ENCODE measurements at regions not wholly inside any gene's neighbourhood (a gene's known extent, or its start where the extent isn't known, plus 50 kb on each side); places are given as distances from the start of the nearest gene placed in this dataset.

DNA sequence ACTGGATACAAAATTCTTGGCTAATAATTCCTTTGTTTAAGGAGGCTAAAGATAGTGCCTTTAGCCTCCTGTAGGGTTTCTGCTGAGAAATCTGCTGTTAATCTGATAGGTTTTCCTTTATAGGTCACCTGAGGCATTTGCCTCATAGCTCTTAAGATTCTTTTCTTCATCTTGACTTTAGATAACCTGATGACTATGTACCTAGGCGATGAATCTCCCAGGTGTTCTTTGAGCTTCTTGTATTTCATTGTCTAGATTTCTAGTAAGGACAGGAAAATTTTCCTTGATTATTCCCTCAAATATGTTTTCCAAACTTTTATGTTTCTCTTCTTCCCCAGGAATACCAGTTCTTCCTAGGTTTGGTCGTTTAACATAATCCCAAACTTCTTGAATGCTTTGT, 479.4 kb upstream of the MAN1A1 start:
- H2BK15ac ChIP-seq (ENCODE audit: low read length) = no peak overlapping the region
- WGBS, 2 experiments (ENCODE audit: extremely low coverage in 1 of 2, insufficient coverage in 1 of 2, insufficient read length in 1 of 2, insufficient replicate concordance in 2 of 2, low coverage in 1 of 2, low lambda C conversion rate in 2 of 2, missing lambda C conversion rate in 1 of 2) = 86% methylated on average over 2 of the region's 2 CpGs; no CpG with 5 or more reads in 1 of the 2 experiments
- TF ChIP-seq, protein P1, sequence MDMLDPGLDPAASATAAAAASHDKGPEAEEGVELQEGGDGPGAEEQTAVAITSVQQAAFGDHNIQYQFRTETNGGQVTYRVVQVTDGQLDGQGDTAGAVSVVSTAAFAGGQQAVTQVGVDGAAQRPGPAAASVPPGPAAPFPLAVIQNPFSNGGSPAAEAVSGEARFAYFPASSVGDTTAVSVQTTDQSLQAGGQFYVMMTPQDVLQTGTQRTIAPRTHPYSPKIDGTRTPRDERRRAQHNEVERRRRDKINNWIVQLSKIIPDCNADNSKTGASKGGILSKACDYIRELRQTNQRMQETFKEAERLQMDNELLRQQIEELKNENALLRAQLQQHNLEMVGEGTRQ (IDR thresholded peaks at IDR 0.05; ENCODE audit: low read length) = no peak
- TF ChIP-seq CBX8 (IDR thresholded peaks at IDR 0.05; ENCODE audit: borderline replicate concordance, low read depth, low read length) = no peak
- no peak for TF ChIP-seq SP4 (IDR thresholded peaks at IDR 0.05; ENCODE audit: low read length)
- TF ChIP-seq SP1 (IDR thresholded peaks at IDR 0.05; ENCODE audit: low read depth, low read length) = no peak
- TF ChIP-seq SIX5 (IDR thresholded peaks at IDR 0.05; ENCODE audit: low read depth, low read length) = no peak
- no peak for TF ChIP-seq KDM5A (IDR thresholded peaks at IDR 0.05; ENCODE audit: low read length)
- no peak for TF ChIP-seq RNF2 (IDR thresholded peaks at IDR 0.05; ENCODE audit: borderline replicate concordance, low read depth, low read length, missing control alignments, poor library complexity, severe bottlenecking)
- TF ChIP-seq GTF2F1 (IDR thresholded peaks at IDR 0.05; ENCODE audit: borderline replicate concordance, low read depth, low read length) = no peak
- TF ChIP-seq FOSL1 (IDR thresholded peaks at IDR 0.05; ENCODE audit: insufficient read depth, low read depth, low read length) = no peak

More for the DNA sequence above, 479.4 kb upstream of the MAN1A1 start:
- no peak for DNase-seq (ENCODE audit: low read depth in 1 of 2, low spot score in 2 of 2)
- H2BK120ac ChIP-seq (replicated peaks; ENCODE audit: low read depth, low read length) = no peak overlapping the region
- no peak overlapping the region for H3K4ac ChIP-seq (replicated peaks; ENCODE audit: insufficient read length, low read depth, low read length)
- no peaks in the 10 kb centered on the region for H3K36me3 ChIP-seq (ENCODE audit: control insufficient read depth in 2 of 4, insufficient read depth in 4 of 4, low read length in 3 of 4)
- no peak overlapping the region for H2AK5ac ChIP-seq (ENCODE audit: low read depth, low read length)
- H3K27ac ChIP-seq (ENCODE audit: low read depth, low read length) = no peak overlapping the region
- no peak overlapping the region for H2BK5ac ChIP-seq (ENCODE audit: low read depth, low read length)
- no peak overlapping the region for H4K8ac ChIP-seq (ENCODE audit: extremely low read depth, insufficient read depth, low read length)
- H4K20me1 ChIP-seq (replicated peaks in 1 of 2; ENCODE audit: control insufficient read depth in 1 of 2, insufficient read depth in 2 of 2, low read length in 2 of 2) = no peaks in the 10 kb centered on the region
- H4K91ac ChIP-seq (replicated peaks; ENCODE audit: insufficient read length, low read length) = no peak overlapping the region
- no peak overlapping the region for H3K14ac ChIP-seq (ENCODE audit: insufficient read length)
- H3K79me1 ChIP-seq (ENCODE audit: low read depth, low read length) = no peaks in the 10 kb centered on the region
- no peaks in the 10 kb centered on the region for H3K79me2 ChIP-seq (ENCODE audit: control insufficient read depth in 1 of 2, insufficient read depth in 2 of 2, low read length in 2 of 2)
- H3K9ac ChIP-seq (replicated peaks in 1 of 4; ENCODE audit: extremely low read depth in 1 of 4, low read depth in 3 of 4, low read length in 3 of 4) = no peak overlapping the region
- no peak overlapping the region for H3K56ac ChIP-seq (replicated peaks; ENCODE audit: insufficient read length, low read depth, low read length)
- no peak overlapping the region for H3K23ac ChIP-seq (ENCODE audit: insufficient read length)
- no peak for FAIRE-seq
- POLR2A ChIA-PET (ENCODE audit: partially characterized antibody) = no interaction called here
- no peaks in the 10 kb centered on the region for H3K9me3 ChIP-seq (ENCODE audit: insufficient read depth in 2 of 2, low read depth in 1 of 2, low read length in 1 of 2)
- H3K4me3 ChIP-seq (ENCODE audit: extremely low read depth in 1 of 4, insufficient read depth in 2 of 4, low read depth in 3 of 4, low read length in 4 of 4) = no peak overlapping the region
- H3K4me1 ChIP-seq (replicated peaks in 1 of 4; ENCODE audit: control insufficient read depth in 3 of 4, insufficient read depth in 4 of 4, low read length in 3 of 4) = peaks cover 0 to 2% (median 0%) of the 10 kb centered on the region in 4 experiments; a peak in 1 of 7 replicates
- no peak overlapping the region for H2AFZ ChIP-seq (ENCODE audit: low read length)
- no peak overlapping the region for H4K5ac ChIP-seq (ENCODE audit: insufficient read length, low read depth, low read length)
- no peak overlapping the region for H3K18ac ChIP-seq (ENCODE audit: extremely low read depth, low read length)
- no peaks in the 10 kb centered on the region for H3K27me3 ChIP-seq (replicated peaks in 1 of 4; ENCODE audit: control insufficient read depth in 3 of 4, extremely low read depth in 1 of 4, insufficient read depth in 3 of 4, low read length in 3 of 4)
- no peaks in the 10 kb centered on the region for H3K23me2 ChIP-seq (ENCODE audit: low read depth, low read length)
- no peak overlapping the region for H2BK12ac ChIP-seq (ENCODE audit: low read depth, low read length)
- H3K4me2 ChIP-seq (ENCODE audit: insufficient read depth in 1 of 2, low read depth in 2 of 2, low read length in 2 of 2) = no peak overlapping the region
- CTCF ChIA-PET (ENCODE audit: partially characterized antibody) = interaction anchor here (0.6 to 1.0 kb wide), 3 partner anchors 98 to 680 kb away, joined by 3 to 4 read pairs (median 3); no protein-coding TSS in a partner anchor
- no peak overlapping the region for H2BK20ac ChIP-seq (ENCODE audit: low read length)
